ENCODE measurements at regions not wholly inside any gene's neighbourhood (a gene's known extent, or its start where the extent isn't known, plus 50 kb on each side); places are given as distances from the start of the nearest gene placed in this dataset.

GRCh38 chr6:98514073-98514720, 320.2 kb upstream of the POU3F2 start:
- TF ChIP-seq, protein P1, sequence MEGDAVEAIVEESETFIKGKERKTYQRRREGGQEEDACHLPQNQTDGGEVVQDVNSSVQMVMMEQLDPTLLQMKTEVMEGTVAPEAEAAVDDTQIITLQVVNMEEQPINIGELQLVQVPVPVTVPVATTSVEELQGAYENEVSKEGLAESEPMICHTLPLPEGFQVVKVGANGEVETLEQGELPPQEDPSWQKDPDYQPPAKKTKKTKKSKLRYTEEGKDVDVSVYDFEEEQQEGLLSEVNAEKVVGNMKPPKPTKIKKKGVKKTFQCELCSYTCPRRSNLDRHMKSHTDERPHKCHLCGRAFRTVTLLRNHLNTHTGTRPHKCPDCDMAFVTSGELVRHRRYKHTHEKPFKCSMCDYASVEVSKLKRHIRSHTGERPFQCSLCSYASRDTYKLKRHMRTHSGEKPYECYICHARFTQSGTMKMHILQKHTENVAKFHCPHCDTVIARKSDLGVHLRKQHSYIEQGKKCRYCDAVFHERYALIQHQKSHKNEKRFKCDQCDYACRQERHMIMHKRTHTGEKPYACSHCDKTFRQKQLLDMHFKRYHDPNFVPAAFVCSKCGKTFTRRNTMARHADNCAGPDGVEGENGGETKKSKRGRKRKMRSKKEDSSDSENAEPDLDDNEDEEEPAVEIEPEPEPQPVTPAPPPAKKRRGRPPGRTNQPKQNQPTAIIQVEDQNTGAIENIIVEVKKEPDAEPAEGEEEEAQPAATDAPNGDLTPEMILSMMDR (IDR thresholded peaks at IDR 0.05; ENCODE audit: low read depth, low read length, poor library complexity, severe bottlenecking) = no peak
- TF ChIP-seq EZH2phosphoT487 (IDR thresholded peaks at IDR 0.05; ENCODE audit: borderline replicate concordance, low read length) = no peak
